Thyroid gland (tissue), 4 donors: ENCODE measurements at regions not wholly inside any gene's neighbourhood (a gene's known extent, or its start where the extent isn't known, plus 50 kb on each side); places are given as distances from the start of the nearest gene placed in this dataset.
"Not testable (repeated sequence)": the region's sequence is repeated elsewhere in the genome, so short reads cannot be mapped to it uniquely, and the experiment has no call there.

Experiments
- POLR2A ChIP-seq, 2 donors: fragments of 450-650 bp; IDR thresholded peaks; one replicate each; pipeline ENCODE4 v1.6.1; 2017; ENCODE audit warnings: antibody characterized with exemption in 2 of 2, mild to moderate bottlenecking in 2 of 2, moderate library complexity in 1 of 2
- TF ChIP-seq, protein P1 (sequence below), 6 experiments: fragments of 200-600 bp in 3 of 6; fragments of 450-650 bp in 3 of 6; sonication (generic) in 3 of 6; IDR thresholded peaks; one replicate each; pipeline ENCODE4 v1.5.1; 2016 to 2019; ENCODE audit warnings: antibody characterized with exemption in 6 of 6, mild to moderate bottlenecking in 2 of 6, inconsistent platforms in 1 of 6, moderate library complexity in 1 of 6

DNA sequence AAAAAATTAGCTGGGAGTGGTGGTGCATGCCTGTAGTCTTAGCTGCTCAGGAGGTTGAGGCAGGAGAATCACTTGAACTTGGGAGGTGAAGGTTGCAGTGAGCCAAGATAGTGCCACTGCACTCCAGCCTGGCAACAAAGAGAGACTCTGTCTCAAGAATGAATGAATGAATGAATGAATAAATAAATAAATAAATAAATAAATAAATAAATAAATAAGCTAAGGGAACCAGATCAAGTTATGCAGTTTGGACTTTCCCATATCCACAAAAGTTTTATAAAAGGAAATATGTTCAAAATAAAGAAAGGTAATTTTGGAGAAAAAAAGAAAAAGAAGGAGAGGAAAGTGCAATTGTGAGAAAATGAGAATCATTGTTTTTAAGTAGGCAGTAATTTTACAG is 1414.1 kb upstream of the CDH18 start:
- TF ChIP-seq POLR2A (IDR thresholded peaks at IDR 0.05), result not testable (repeated sequence)
- TF ChIP-seq, protein P1, sequence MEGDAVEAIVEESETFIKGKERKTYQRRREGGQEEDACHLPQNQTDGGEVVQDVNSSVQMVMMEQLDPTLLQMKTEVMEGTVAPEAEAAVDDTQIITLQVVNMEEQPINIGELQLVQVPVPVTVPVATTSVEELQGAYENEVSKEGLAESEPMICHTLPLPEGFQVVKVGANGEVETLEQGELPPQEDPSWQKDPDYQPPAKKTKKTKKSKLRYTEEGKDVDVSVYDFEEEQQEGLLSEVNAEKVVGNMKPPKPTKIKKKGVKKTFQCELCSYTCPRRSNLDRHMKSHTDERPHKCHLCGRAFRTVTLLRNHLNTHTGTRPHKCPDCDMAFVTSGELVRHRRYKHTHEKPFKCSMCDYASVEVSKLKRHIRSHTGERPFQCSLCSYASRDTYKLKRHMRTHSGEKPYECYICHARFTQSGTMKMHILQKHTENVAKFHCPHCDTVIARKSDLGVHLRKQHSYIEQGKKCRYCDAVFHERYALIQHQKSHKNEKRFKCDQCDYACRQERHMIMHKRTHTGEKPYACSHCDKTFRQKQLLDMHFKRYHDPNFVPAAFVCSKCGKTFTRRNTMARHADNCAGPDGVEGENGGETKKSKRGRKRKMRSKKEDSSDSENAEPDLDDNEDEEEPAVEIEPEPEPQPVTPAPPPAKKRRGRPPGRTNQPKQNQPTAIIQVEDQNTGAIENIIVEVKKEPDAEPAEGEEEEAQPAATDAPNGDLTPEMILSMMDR (IDR thresholded peaks at IDR 0.05), result not testable (repeated sequence)
